ENCODE measurements at regions not wholly inside any gene's neighbourhood (a gene's known extent, or its start where the extent isn't known, plus 50 kb on each side); places are given as distances from the start of the nearest gene placed in this dataset.

DNA sequence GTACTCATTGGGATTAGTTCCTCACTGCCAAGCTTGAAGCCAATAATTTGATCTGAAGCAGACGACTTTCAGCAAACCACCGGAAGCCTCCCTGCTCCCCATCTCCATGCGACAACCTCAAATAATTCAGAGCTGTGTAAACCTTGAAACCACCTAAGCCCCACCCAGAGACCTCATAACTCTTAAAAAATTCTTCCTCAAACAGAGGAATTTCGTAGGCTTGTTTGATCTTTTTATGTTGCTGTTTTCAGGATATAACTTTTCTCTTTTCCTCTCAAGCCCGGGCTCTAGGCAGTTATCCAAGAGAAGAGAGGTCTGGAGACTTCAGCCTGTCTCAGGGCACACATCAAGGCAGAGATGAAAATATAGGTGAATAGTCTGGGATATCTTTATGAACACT, 311.6 kb downstream of the KCNRG start:
- TF ChIP-seq, protein P1, sequence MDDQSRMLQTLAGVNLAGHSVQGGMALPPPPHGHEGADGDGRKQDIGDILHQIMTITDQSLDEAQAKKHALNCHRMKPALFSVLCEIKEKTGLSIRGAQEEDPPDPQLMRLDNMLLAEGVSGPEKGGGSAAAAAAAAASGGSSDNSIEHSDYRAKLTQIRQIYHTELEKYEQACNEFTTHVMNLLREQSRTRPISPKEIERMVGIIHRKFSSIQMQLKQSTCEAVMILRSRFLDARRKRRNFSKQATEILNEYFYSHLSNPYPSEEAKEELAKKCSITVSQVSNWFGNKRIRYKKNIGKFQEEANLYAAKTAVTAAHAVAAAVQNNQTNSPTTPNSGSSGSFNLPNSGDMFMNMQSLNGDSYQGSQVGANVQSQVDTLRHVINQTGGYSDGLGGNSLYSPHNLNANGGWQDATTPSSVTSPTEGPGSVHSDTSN (CRISPR knock-in tag; IDR thresholded peaks at IDR 0.05), result no peak
- TF ChIP-seq, protein P2, sequence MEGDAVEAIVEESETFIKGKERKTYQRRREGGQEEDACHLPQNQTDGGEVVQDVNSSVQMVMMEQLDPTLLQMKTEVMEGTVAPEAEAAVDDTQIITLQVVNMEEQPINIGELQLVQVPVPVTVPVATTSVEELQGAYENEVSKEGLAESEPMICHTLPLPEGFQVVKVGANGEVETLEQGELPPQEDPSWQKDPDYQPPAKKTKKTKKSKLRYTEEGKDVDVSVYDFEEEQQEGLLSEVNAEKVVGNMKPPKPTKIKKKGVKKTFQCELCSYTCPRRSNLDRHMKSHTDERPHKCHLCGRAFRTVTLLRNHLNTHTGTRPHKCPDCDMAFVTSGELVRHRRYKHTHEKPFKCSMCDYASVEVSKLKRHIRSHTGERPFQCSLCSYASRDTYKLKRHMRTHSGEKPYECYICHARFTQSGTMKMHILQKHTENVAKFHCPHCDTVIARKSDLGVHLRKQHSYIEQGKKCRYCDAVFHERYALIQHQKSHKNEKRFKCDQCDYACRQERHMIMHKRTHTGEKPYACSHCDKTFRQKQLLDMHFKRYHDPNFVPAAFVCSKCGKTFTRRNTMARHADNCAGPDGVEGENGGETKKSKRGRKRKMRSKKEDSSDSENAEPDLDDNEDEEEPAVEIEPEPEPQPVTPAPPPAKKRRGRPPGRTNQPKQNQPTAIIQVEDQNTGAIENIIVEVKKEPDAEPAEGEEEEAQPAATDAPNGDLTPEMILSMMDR (tag by site-specific recombination; IDR thresholded peaks at IDR 0.05), result no peak
- TF ChIP-seq, protein P3, sequence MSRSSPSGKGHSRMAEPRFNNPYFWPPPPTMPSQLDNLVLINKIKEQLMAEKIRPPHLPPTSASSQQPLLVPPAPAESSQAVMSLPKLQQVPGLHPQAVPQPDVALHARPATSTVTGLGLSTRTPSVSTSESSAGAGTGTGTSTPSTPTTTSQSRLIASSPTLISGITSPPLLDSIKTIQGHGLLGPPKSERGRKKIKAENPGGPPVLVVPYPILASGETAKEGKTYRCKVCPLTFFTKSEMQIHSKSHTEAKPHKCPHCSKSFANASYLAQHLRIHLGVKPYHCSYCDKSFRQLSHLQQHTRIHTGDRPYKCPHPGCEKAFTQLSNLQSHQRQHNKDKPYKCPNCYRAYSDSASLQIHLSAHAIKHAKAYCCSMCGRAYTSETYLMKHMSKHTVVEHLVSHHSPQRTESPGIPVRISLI (tag by site-specific recombination; IDR thresholded peaks at IDR 0.05), result no peak
- TF ChIP-seq SETDB1 (IDR thresholded peaks at IDR 0.05; ENCODE audit: insufficient read length, low read length), result no peak
- TF ChIP-seq, protein P4, sequence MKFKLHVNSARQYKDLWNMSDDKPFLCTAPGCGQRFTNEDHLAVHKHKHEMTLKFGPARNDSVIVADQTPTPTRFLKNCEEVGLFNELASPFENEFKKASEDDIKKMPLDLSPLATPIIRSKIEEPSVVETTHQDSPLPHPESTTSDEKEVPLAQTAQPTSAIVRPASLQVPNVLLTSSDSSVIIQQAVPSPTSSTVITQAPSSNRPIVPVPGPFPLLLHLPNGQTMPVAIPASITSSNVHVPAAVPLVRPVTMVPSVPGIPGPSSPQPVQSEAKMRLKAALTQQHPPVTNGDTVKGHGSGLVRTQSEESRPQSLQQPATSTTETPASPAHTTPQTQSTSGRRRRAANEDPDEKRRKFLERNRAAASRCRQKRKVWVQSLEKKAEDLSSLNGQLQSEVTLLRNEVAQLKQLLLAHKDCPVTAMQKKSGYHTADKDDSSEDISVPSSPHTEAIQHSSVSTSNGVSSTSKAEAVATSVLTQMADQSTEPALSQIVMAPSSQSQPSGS (tag by site-specific recombination; IDR thresholded peaks at IDR 0.05; ENCODE audit: low read depth), result no peak
- no peak for TF ChIP-seq ZNF654 (tag by site-specific recombination; IDR thresholded peaks at IDR 0.05; ENCODE audit: low read depth)
- no peak for TF ChIP-seq ZNF549 (tag by site-specific recombination; IDR thresholded peaks at IDR 0.05)

Data from HEK293 (cell line).